ENCODE measurements at regions not wholly inside any gene's neighbourhood (a gene's known extent, or its start where the extent isn't known, plus 50 kb on each side); places are given as distances from the start of the nearest gene placed in this dataset.

GRCh38 chr2:12957251-12957650 lies 240.5 kb downstream of the TRIB2 start:
- Histone ChIP-seq H3K4me2 (ENCODE audit: insufficient read depth in 1 of 2, low read depth in 2 of 2, low read length in 2 of 2) (no peak overlapping the region), H3K79me2 (ENCODE audit: control insufficient read depth in 1 of 2, insufficient read depth in 2 of 2, low read length in 2 of 2) (no peaks in the 10 kb centered on the region), H3K79me1 (ENCODE audit: low read depth, low read length) (no peaks in the 10 kb centered on the region), H3K23ac (ENCODE audit: insufficient read length) (no peak overlapping the region), H3K36me3 (ENCODE audit: control insufficient read depth in 2 of 4, insufficient read depth in 4 of 4, low read length in 3 of 4) (no peaks in the 10 kb centered on the region), H2AFZ (ENCODE audit: low read length) (no peak overlapping the region), H3K18ac (ENCODE audit: extremely low read depth, low read length) (no peak overlapping the region), H2BK120ac (replicated peaks; ENCODE audit: low read depth, low read length) (no peak overlapping the region), H3K9ac (replicated peaks in 1 of 4; ENCODE audit: extremely low read depth in 1 of 4, low read depth in 3 of 4, low read length in 3 of 4) (no peak overlapping the region), H3K14ac (ENCODE audit: insufficient read length) (no peak overlapping the region), H2BK12ac (ENCODE audit: low read depth, low read length) (no peak overlapping the region), H3K4me1 (replicated peaks in 1 of 4; ENCODE audit: control insufficient read depth in 3 of 4, insufficient read depth in 4 of 4, low read length in 3 of 4) (no peaks in the 10 kb centered on the region), H4K8ac (ENCODE audit: extremely low read depth, insufficient read depth, low read length) (no peak overlapping the region), H3K4me3 (ENCODE audit: extremely low read depth in 1 of 4, insufficient read depth in 2 of 4, low read depth in 3 of 4, low read length in 4 of 4) (no peak overlapping the region), H3K4ac (replicated peaks; ENCODE audit: insufficient read length, low read depth, low read length) (no peak overlapping the region), H3K23me2 (ENCODE audit: low read depth, low read length) (no peaks in the 10 kb centered on the region), H4K20me1 (replicated peaks in 1 of 2; ENCODE audit: control insufficient read depth in 1 of 2, insufficient read depth in 2 of 2, low read length in 2 of 2) (no peaks in the 10 kb centered on the region), H4K5ac (ENCODE audit: insufficient read length, low read depth, low read length) (no peak overlapping the region), H3K27me3 (replicated peaks in 1 of 4; ENCODE audit: control insufficient read depth in 3 of 4, extremely low read depth in 1 of 4, insufficient read depth in 3 of 4, low read length in 3 of 4) (no peaks in the 10 kb centered on the region), H2BK20ac (ENCODE audit: low read length) (no peak overlapping the region), H3K9me3 (ENCODE audit: insufficient read depth in 2 of 2, low read depth in 1 of 2, low read length in 1 of 2) (no peaks in the 10 kb centered on the region), H2BK5ac (ENCODE audit: low read depth, low read length) (no peak overlapping the region), H3K56ac (replicated peaks; ENCODE audit: insufficient read length, low read depth, low read length) (no peak overlapping the region), H2AK5ac (ENCODE audit: low read depth, low read length) (no peak overlapping the region), H3K27ac (ENCODE audit: low read depth, low read length) (no peak overlapping the region), H4K91ac (replicated peaks; ENCODE audit: insufficient read length, low read length) (no peak overlapping the region), H2BK15ac (ENCODE audit: low read length) (no peak overlapping the region)
- ChIA-PET CTCF (ENCODE audit: partially characterized antibody) (interaction anchor here (0.8 kb wide), 1 partner anchor 410 kb away, joined by 3 read pairs; no protein-coding TSS in a partner anchor), POLR2A (ENCODE audit: partially characterized antibody) (no interaction called here)
- WGBS, 2 experiments (ENCODE audit: extremely low coverage in 1 of 2, insufficient coverage in 1 of 2, insufficient read length in 1 of 2, insufficient replicate concordance in 2 of 2, low coverage in 1 of 2, low lambda C conversion rate in 2 of 2, missing lambda C conversion rate in 1 of 2): 96% methylated on average over 3 of the region's 3 CpGs; no CpG with 5 or more reads in 1 of the 2 experiments
- DNase-seq (ENCODE audit: low read depth in 1 of 2, low spot score in 2 of 2) (no peak), FAIRE-seq (no peak)
- TF ChIP-seq KDM1A (IDR thresholded peaks at IDR 0.05; ENCODE audit: borderline replicate concordance, low read length): no peak
- TF ChIP-seq BACH1 (IDR thresholded peaks at IDR 0.05; ENCODE audit: low read length): no peak
- TF ChIP-seq MAFK (IDR thresholded peaks at IDR 0.05; ENCODE audit: low read depth, low read length): no peak
- TF ChIP-seq ASH2L (IDR thresholded peaks at IDR 0.05; ENCODE audit: low read length): no peak
- no peak for TF ChIP-seq HDAC6 (IDR thresholded peaks at IDR 0.05; ENCODE audit: low read depth, low read length)
- no peak for TF ChIP-seq NRF1 (IDR thresholded peaks at IDR 0.05; ENCODE audit: low read depth, low read length)
- TF ChIP-seq GABPA (IDR thresholded peaks at IDR 0.05; ENCODE audit: borderline replicate concordance, insufficient read depth, low read length): no peak
- TF ChIP-seq SP1 (IDR thresholded peaks at IDR 0.05; ENCODE audit: low read depth, low read length): no peak
- no peak for TF ChIP-seq SIN3A (conservative IDR thresholded peaks at IDR 0.05 in 1 of 2, IDR thresholded peaks at IDR 0.05 in 1 of 2; ENCODE audit: low read depth in 1 of 2, low read length in 2 of 2)

Data from H1 (cell line).